ENCODE measurements at regions not wholly inside any gene's neighbourhood (a gene's known extent, or its start where the extent isn't known, plus 50 kb on each side); places are given as distances from the start of the nearest gene placed in this dataset.

DNA sequence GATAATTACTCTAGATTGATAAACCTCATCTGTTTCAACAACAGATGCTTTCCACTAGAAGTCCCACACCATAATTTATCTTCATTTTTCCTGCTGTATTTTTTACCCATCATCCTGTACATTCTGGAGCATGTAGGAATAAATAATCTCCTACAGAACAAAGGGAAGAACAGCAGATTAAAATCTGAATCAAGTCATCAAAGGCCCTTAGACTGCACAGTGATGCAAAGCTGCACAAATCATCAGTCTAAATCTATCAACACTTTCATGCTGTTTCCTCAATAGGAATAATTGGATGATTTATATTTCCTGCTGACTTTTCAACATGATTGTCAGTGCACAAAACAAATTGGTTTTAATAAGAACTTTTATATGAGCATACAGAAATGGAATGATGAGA lies 1143.9 kb downstream of the STIM2 start:
- Mint-ChIP-seq H3K27me3 (ENCODE audit: insufficient read depth, low read depth, poor library complexity) (no peaks in the 10 kb centered on the region), H3K9me3 (no peaks in the 10 kb centered on the region), H3K4me3 (no peak overlapping the region), H3K4me1 (no peaks in the 10 kb centered on the region), H3K36me3 (ENCODE audit: low read depth) (no peaks in the 10 kb centered on the region), H3K27ac (no peak overlapping the region)
- Histone ChIP-seq H3K27me3 (ENCODE audit: insufficient read depth) (no peaks in the 10 kb centered on the region), H3K9me2 (ENCODE audit: insufficient read depth) (peaks cover 6% of the 10 kb centered on the region; the same call in 1 of the 2 replicates), H3K79me2 (replicated peaks; ENCODE audit: insufficient read depth) (no peaks in the 10 kb centered on the region), H4K20me1 (replicated peaks; ENCODE audit: insufficient read depth) (no peaks in the 10 kb centered on the region), H3K27ac (ENCODE audit: low read depth) (no peak overlapping the region), H3K4me2 (no peak overlapping the region), H3K36me3 (ENCODE audit: insufficient read depth) (no peaks in the 10 kb centered on the region), H2AFZ (no peak overlapping the region), H3K4me1 (ENCODE audit: insufficient read depth) (no peaks in the 10 kb centered on the region), H3F3A (replicated peaks; ENCODE audit: low read depth) (no peaks in the 10 kb centered on the region), H3K4me3 (no peak overlapping the region)
- ATAC-seq: no peak
- DNase-seq (ENCODE audit: low spot score): no peak
- no peak for TF ChIP-seq JUNB (IDR thresholded peaks at IDR 0.05; ENCODE audit: unreplicated experiment)

DNA sequence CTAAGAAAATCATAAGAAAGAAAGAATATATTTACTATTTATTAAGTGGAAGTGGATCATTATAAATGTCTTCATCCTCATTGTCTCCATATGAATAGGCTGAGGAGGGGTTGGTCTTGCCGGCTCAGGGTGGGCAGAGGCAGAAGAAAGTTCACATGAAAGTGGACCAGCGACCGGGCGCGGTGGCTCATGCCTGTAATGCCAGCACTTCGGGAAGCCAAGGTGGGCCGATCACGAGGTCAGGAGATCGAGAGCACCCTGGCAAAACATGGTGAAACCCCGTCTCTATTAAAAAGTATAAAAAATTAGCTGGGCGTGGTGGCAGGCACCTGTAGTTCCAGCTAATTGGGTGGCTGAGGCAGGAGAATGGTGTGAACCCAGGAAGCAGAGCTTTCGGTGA lies 1145.4 kb downstream of the STIM2 start:
- Histone ChIP-seq H3K27me3 (ENCODE audit: insufficient read depth) (no peaks in the 10 kb centered on the region), H3K4me3 (no peak overlapping the region), H3K9me2 (ENCODE audit: insufficient read depth) (peaks cover 6% of the 10 kb centered on the region; the same call in 1 of the 2 replicates), H4K20me1 (replicated peaks; ENCODE audit: insufficient read depth) (no peaks in the 10 kb centered on the region), H2AFZ (no peak overlapping the region), H3K27ac (ENCODE audit: low read depth) (no peak overlapping the region), H3K79me2 (replicated peaks; ENCODE audit: insufficient read depth) (no peaks in the 10 kb centered on the region), H3F3A (replicated peaks; ENCODE audit: low read depth) (no peaks in the 10 kb centered on the region), H3K36me3 (ENCODE audit: insufficient read depth) (no peaks in the 10 kb centered on the region), H3K4me1 (ENCODE audit: insufficient read depth) (no peaks in the 10 kb centered on the region), H3K4me2 (no peak overlapping the region)
- Mint-ChIP-seq H3K27me3 (ENCODE audit: insufficient read depth, low read depth, poor library complexity) (no peaks in the 10 kb centered on the region), H3K9me3 (no peaks in the 10 kb centered on the region), H3K27ac (no peak overlapping the region), H3K4me3 (no peak overlapping the region), H3K36me3 (ENCODE audit: low read depth) (no peaks in the 10 kb centered on the region), H3K4me1 (no peaks in the 10 kb centered on the region)
- no peak for DNase-seq (ENCODE audit: low spot score)
- ATAC-seq: no peak
- TF ChIP-seq, protein P1, sequence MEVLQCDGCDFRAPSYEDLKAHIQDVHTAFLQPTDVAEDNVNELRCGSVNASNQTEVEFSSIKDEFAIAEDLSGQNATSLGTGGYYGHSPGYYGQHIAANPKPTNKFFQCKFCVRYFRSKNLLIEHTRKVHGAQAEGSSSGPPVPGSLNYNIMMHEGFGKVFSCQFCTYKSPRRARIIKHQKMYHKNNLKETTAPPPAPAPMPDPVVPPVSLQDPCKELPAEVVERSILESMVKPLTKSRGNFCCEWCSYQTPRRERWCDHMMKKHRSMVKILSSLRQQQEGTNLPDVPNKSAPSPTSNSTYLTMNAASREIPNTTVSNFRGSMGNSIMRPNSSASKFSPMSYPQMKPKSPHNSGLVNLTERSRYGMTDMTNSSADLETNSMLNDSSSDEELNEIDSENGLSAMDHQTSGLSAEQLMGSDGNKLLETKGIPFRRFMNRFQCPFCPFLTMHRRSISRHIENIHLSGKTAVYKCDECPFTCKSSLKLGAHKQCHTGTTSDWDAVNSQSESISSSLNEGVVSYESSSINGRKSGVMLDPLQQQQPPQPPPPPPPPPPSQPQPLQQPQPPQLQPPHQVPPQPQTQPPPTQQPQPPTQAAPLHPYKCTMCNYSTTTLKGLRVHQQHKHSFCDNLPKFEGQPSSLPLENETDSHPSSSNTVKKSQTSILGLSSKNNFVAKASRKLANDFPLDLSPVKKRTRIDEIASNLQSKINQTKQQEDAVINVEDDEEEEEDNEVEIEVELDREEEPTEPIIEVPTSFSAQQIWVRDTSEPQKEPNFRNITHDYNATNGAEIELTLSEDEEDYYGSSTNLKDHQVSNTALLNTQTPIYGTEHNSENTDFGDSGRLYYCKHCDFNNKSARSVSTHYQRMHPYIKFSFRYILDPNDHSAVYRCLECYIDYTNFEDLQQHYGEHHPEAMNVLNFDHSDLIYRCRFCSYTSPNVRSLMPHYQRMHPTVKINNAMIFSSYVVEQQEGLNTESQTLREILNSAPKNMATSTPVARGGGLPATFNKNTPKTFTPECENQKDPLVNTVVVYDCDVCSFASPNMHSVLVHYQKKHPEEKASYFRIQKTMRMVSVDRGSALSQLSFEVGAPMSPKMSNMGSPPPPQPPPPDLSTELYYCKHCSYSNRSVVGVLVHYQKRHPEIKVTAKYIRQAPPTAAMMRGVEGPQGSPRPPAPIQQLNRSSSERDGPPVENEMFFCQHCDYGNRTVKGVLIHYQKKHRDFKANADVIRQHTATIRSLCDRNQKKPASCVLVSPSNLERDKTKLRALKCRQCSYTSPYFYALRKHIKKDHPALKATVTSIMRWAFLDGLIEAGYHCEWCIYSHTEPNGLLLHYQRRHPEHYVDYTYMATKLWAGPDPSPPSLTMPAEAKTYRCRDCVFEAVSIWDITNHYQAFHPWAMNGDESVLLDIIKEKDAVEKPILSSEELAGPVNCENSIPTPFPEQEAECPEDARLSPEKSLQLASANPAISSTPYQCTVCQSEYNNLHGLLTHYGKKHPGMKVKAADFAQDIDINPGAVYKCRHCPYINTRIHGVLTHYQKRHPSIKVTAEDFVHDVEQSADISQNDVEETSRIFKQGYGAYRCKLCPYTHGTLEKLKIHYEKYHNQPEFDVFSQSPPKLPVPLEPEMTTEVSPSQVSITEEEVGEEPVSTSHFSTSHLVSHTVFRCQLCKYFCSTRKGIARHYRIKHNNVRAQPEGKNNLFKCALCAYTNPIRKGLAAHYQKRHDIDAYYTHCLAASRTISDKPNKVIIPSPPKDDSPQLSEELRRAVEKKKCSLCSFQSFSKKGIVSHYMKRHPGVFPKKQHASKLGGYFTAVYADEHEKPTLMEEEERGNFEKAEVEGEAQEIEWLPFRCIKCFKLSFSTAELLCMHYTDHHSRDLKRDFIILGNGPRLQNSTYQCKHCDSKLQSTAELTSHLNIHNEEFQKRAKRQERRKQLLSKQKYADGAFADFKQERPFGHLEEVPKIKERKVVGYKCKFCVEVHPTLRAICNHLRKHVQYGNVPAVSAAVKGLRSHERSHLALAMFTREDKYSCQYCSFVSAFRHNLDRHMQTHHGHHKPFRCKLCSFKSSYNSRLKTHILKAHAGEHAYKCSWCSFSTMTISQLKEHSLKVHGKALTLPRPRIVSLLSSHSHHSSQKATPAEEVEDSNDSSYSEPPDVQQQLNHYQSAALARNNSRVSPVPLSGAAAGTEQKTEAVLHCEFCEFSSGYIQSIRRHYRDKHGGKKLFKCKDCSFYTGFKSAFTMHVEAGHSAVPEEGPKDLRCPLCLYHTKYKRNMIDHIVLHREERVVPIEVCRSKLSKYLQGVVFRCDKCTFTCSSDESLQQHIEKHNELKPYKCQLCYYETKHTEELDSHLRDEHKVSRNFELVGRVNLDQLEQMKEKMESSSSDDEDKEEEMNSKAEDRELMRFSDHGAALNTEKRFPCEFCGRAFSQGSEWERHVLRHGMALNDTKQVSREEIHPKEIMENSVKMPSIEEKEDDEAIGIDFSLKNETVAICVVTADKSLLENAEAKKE (CRISPR knock-in tag; IDR thresholded peaks at IDR 0.05): no peak
- TF ChIP-seq, protein P2, sequence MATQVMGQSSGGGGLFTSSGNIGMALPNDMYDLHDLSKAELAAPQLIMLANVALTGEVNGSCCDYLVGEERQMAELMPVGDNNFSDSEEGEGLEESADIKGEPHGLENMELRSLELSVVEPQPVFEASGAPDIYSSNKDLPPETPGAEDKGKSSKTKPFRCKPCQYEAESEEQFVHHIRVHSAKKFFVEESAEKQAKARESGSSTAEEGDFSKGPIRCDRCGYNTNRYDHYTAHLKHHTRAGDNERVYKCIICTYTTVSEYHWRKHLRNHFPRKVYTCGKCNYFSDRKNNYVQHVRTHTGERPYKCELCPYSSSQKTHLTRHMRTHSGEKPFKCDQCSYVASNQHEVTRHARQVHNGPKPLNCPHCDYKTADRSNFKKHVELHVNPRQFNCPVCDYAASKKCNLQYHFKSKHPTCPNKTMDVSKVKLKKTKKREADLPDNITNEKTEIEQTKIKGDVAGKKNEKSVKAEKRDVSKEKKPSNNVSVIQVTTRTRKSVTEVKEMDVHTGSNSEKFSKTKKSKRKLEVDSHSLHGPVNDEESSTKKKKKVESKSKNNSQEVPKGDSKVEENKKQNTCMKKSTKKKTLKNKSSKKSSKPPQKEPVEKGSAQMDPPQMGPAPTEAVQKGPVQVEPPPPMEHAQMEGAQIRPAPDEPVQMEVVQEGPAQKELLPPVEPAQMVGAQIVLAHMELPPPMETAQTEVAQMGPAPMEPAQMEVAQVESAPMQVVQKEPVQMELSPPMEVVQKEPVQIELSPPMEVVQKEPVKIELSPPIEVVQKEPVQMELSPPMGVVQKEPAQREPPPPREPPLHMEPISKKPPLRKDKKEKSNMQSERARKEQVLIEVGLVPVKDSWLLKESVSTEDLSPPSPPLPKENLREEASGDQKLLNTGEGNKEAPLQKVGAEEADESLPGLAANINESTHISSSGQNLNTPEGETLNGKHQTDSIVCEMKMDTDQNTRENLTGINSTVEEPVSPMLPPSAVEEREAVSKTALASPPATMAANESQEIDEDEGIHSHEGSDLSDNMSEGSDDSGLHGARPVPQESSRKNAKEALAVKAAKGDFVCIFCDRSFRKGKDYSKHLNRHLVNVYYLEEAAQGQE (IDR thresholded peaks at IDR 0.05; ENCODE audit: unreplicated experiment): no peak
- no peak for TF ChIP-seq CREB1 (CRISPR knock-in tag; IDR thresholded peaks at IDR 0.05; ENCODE audit: low read depth)
- no peak for TF ChIP-seq ZNF114 (CRISPR knock-in tag; IDR thresholded peaks at IDR 0.05)
- TF ChIP-seq JUNB (IDR thresholded peaks at IDR 0.05; ENCODE audit: unreplicated experiment): no peak
- TF ChIP-seq POLR2AphosphoS5 (IDR thresholded peaks at IDR 0.05; ENCODE audit: low read depth): no peak
- TF ChIP-seq EZH2 (IDR thresholded peaks at IDR 0.05; ENCODE audit: low read depth, unreplicated experiment): no peak
- TF ChIP-seq ZNF331 (CRISPR knock-in tag; IDR thresholded peaks at IDR 0.05; ENCODE audit: low read depth): no peak
- no peak for TF ChIP-seq NANOG (IDR thresholded peaks at IDR 0.05; ENCODE audit: borderline replicate concordance)
- TF ChIP-seq STAT1 (IDR thresholded peaks at IDR 0.05; ENCODE audit: unreplicated experiment): no peak
- TF ChIP-seq, protein P3, sequence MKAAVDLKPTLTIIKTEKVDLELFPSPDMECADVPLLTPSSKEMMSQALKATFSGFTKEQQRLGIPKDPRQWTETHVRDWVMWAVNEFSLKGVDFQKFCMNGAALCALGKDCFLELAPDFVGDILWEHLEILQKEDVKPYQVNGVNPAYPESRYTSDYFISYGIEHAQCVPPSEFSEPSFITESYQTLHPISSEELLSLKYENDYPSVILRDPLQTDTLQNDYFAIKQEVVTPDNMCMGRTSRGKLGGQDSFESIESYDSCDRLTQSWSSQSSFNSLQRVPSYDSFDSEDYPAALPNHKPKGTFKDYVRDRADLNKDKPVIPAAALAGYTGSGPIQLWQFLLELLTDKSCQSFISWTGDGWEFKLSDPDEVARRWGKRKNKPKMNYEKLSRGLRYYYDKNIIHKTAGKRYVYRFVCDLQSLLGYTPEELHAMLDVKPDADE (IDR thresholded peaks at IDR 0.05): no peak
